Mesenchymal stem cell (in vitro differentiated cells and primary cell): ENCODE measurements at regions not wholly inside any gene's neighbourhood (a gene's known extent, or its start where the extent isn't known, plus 50 kb on each side); places are given as distances from the start of the nearest gene placed in this dataset.

ENCODE experiments used
- DNase-seq: peaks from one replicate; pipeline ENCODE4 v3.0.0-alpha.2; 2013
- H2AFZ ChIP-seq: one replicate; pipeline ENCODE4 v1.6.1; 2013; ENCODE audit warnings: low read depth, mild to moderate bottlenecking, control low read depth, inconsistent platforms, low read length, moderate library complexity
- H2AK5ac ChIP-seq: 2 replicates; pipeline ENCODE4 v1.6.1; 2013; ENCODE audit warnings: low read length, moderate library complexity, mild to moderate bottlenecking, inconsistent platforms; ENCODE audit not compliant: severe bottlenecking
- H2BK120ac ChIP-seq: one replicate; pipeline ENCODE4 v1.6.1; 2013; ENCODE audit warnings: low read depth, mild to moderate bottlenecking, inconsistent platforms, low read length, moderate library complexity
- H2BK12ac ChIP-seq, 2 experiments: one replicate each; pipeline ENCODE4 v1.6.1; 2013; ENCODE audit warnings: inconsistent platforms in 2 of 2, low read length in 2 of 2, mild to moderate bottlenecking in 2 of 2, moderate library complexity in 2 of 2, control low read depth in 1 of 2
- H2BK15ac ChIP-seq: one replicate; pipeline ENCODE4 v1.6.1; 2013; ENCODE audit warnings: mild to moderate bottlenecking, low read depth, inconsistent platforms; ENCODE audit not compliant: poor library complexity, severe bottlenecking
- H2BK5ac ChIP-seq: 2 replicates; pipeline ENCODE4 v1.6.1; 2013; ENCODE audit warnings: low read depth, mild to moderate bottlenecking, low read length, control low read depth, inconsistent platforms; ENCODE audit not compliant: poor library complexity, severe bottlenecking
- H3K14ac ChIP-seq, 2 experiments: one replicate each; pipeline ENCODE4 v1.6.1; 2013; ENCODE audit warnings: inconsistent platforms in 2 of 2, low read length in 2 of 2, control low read depth in 1 of 2, mild to moderate bottlenecking in 1 of 2, moderate library complexity in 1 of 2
- H3K18ac ChIP-seq, 2 experiments: one replicate each; pipeline ENCODE4 v1.6.1; 2013; ENCODE audit warnings: inconsistent platforms in 2 of 2, low read length in 2 of 2, control low read depth in 1 of 2, low read depth in 1 of 2, mild to moderate bottlenecking in 1 of 2
- H3K23ac ChIP-seq, 2 experiments: one replicate each; pipeline ENCODE4 v1.6.1; 2013; ENCODE audit warnings: inconsistent platforms in 2 of 2, low read length in 2 of 2, mild to moderate bottlenecking in 2 of 2, moderate library complexity in 2 of 2, control low read depth in 1 of 2
- H3K27ac ChIP-seq: 2 replicates; pipeline ENCODE4 v1.5.1; 2013; ENCODE audit warnings: mild to moderate bottlenecking, moderate library complexity, low read length, control low read depth, inconsistent platforms; ENCODE audit not compliant: poor library complexity, severe bottlenecking
- H3K27me3 ChIP-seq, 2 experiments: 2 replicates each; pipeline versions ENCODE4 v1.6.1 to v1.7.0; 2013; ENCODE audit warnings: low read length in 2 of 2, mild to moderate bottlenecking in 2 of 2, moderate library complexity in 2 of 2, control low read depth in 1 of 2, inconsistent platforms in 1 of 2; ENCODE audit not compliant: control insufficient read depth in 1 of 2, insufficient read depth in 1 of 2
- H3K36me3 ChIP-seq, 2 experiments: 2 replicates each; pipeline versions ENCODE4 v1.6.1 to v1.7.0; 2013; ENCODE audit warnings: low read length in 2 of 2, control low read depth in 1 of 2, inconsistent platforms in 1 of 2, low read depth in 1 of 2, mild to moderate bottlenecking in 1 of 2; ENCODE audit not compliant: insufficient read depth in 2 of 2, control insufficient read depth in 1 of 2
- H3K4ac ChIP-seq, 2 experiments: one replicate each; pipeline ENCODE4 v1.6.1; 2013; ENCODE audit warnings: inconsistent platforms in 2 of 2, low read length in 2 of 2, mild to moderate bottlenecking in 2 of 2, moderate library complexity in 2 of 2, control low read depth in 1 of 2, low read depth in 1 of 2
- H3K4me1 ChIP-seq: 2 replicates; pipeline ENCODE4 v1.6.1; 2013; ENCODE audit warnings: low read depth, low read length, control low read depth; ENCODE audit not compliant: control insufficient read depth, insufficient read depth
- H3K4me2 ChIP-seq: 2 replicates; pipeline ENCODE4 v1.6.1; 2013; ENCODE audit warnings: low read length, mild to moderate bottlenecking, inconsistent platforms; ENCODE audit not compliant: poor library complexity, severe bottlenecking
- H3K4me3 ChIP-seq, 2 experiments: 2 replicates each; pipeline versions ENCODE4 v1.5.1 to v1.7.0; 2013; ENCODE audit warnings: low read length in 2 of 2, mild to moderate bottlenecking in 2 of 2, control low read depth in 1 of 2, low read depth in 1 of 2; ENCODE audit not compliant: insufficient read depth in 1 of 2
- H3K79me1 ChIP-seq: replicated peaks from 2 replicates; pipeline ENCODE4 v1.6.1; 2013; ENCODE audit warnings: mild to moderate bottlenecking, control low read depth, low read length, inconsistent platforms; ENCODE audit not compliant: poor library complexity, severe bottlenecking
- H3K9ac ChIP-seq: 2 replicates; pipeline ENCODE4 v1.7.0; 2013; ENCODE audit warnings: mild to moderate bottlenecking, low read length, moderate library complexity
- H3K9me3 ChIP-seq: 2 replicates; pipeline ENCODE4 v1.7.0; 2013; ENCODE audit warnings: mild to moderate bottlenecking, low read length; ENCODE audit not compliant: control insufficient read depth
- H4K8ac ChIP-seq: one replicate; pipeline ENCODE4 v1.6.1; 2013; ENCODE audit warnings: inconsistent platforms, mild to moderate bottlenecking, low read length, moderate library complexity
- H4K91ac ChIP-seq: one replicate; pipeline ENCODE4 v1.6.1; 2013; ENCODE audit warnings: mild to moderate bottlenecking, low read length, inconsistent platforms
- WGBS: methylation state at CpG from one replicate; pipeline ENCODE4 v1.1.7; 2013; ENCODE audit warnings: mixed read lengths; 5-methylcytosine and 5-hydroxymethylcytosine counted together

- Histone ChIP-seq H3K4me1 (no peaks in the 10 kb centered on the region), H3K4me3 (no peak overlapping the region), H2BK120ac (no peak overlapping the region), H2BK5ac (no peak overlapping the region), H2BK12ac (no peak overlapping the region), H2AFZ (no peak overlapping the region), H3K4ac (no peak overlapping the region), H2BK15ac (no peak overlapping the region), H3K27ac (no peak overlapping the region), H2AK5ac (no peak overlapping the region), H3K9ac (no peak overlapping the region), H3K4me2 (no peak overlapping the region), H4K91ac (no peak overlapping the region), H3K23ac (no peak overlapping the region), H3K79me1 (no peaks in the 10 kb centered on the region), H4K8ac (no peak overlapping the region), H3K14ac (no peak overlapping the region), H3K27me3 (no peaks in the 10 kb centered on the region), H3K9me3 (no peaks in the 10 kb centered on the region), H3K18ac (no peak overlapping the region), H3K36me3 (no peaks in the 10 kb centered on the region)
- DNase-seq, result no peak
- WGBS, result 56% methylated on average over 3 of the region's 3 CpGs
Observed at GRCh38 chr17:22654447-22654846, 962.1 kb downstream of the KCNJ18 start.

- Histone ChIP-seq H3K27ac (no peak overlapping the region), H3K79me1 (no peaks in the 10 kb centered on the region), H4K91ac (no peak overlapping the region), H2AK5ac (no peak overlapping the region), H4K8ac (no peak overlapping the region), H3K9ac (no peak overlapping the region), H3K9me3 (no peaks in the 10 kb centered on the region), H3K27me3 (no peaks in the 10 kb centered on the region), H2AFZ (no peak overlapping the region), H3K14ac (no peak overlapping the region), H3K18ac (no peak overlapping the region), H3K4ac (no peak overlapping the region), H2BK12ac (no peak overlapping the region), H3K36me3 (no peaks in the 10 kb centered on the region), H2BK5ac (no peak overlapping the region), H2BK120ac (no peak overlapping the region), H2BK15ac (no peak overlapping the region), H3K4me3 (no peak overlapping the region), H3K4me2 (no peak overlapping the region), H3K23ac (no peak overlapping the region), H3K4me1 (no peaks in the 10 kb centered on the region)
- no peak for DNase-seq
- 76% methylated on average over 4 of the region's 4 CpGs for WGBS
Observed at GRCh38 chr17:22669721-22670120, 977.4 kb downstream of the KCNJ18 start.

GRCh38 chr17:22671110-22671509 is 978.8 kb downstream of the KCNJ18 start:
- Histone ChIP-seq H2BK12ac (no peak overlapping the region), H2BK5ac (no peak overlapping the region), H3K9me3 (peaks cover 3% of the 10 kb centered on the region), H3K23ac (no peak overlapping the region), H3K27me3 (no peaks in the 10 kb centered on the region), H2AK5ac (no peak overlapping the region), H3K79me1 (no peaks in the 10 kb centered on the region), H3K4me1 (no peaks in the 10 kb centered on the region), H3K4ac (no peak overlapping the region), H3K4me2 (no peak overlapping the region), H2AFZ (no peak overlapping the region), H3K27ac (no peak overlapping the region), H3K4me3 (no peak overlapping the region), H3K9ac (no peak overlapping the region), H3K36me3 (no peaks in the 10 kb centered on the region), H4K91ac (no peak overlapping the region), H2BK15ac (no peak overlapping the region), H4K8ac (no peak overlapping the region), H3K18ac (no peak overlapping the region), H3K14ac (no peak overlapping the region), H2BK120ac (no peak overlapping the region)
- DNase-seq, result no peak
- 76% methylated on average over 7 of the region's 7 CpGs for WGBS

GRCh38 chr17:22692066-22692805 is 999.9 kb downstream of the KCNJ18 start:
- no peak overlapping the region for H2AK5ac ChIP-seq
- H3K27ac ChIP-seq, result no peak overlapping the region
- H2BK120ac ChIP-seq, result no peak overlapping the region
- H2BK15ac ChIP-seq, result no peak overlapping the region
- no peaks in the 10 kb centered on the region for H3K9me3 ChIP-seq
- no peaks in the 10 kb centered on the region for H3K4me1 ChIP-seq
- H3K4me3 ChIP-seq, result no peak overlapping the region
- WGBS, result 85% methylated on average over 35 of the region's 35 CpGs
- H3K79me1 ChIP-seq, result no peaks in the 10 kb centered on the region
- no peaks in the 10 kb centered on the region for H3K27me3 ChIP-seq
- H4K91ac ChIP-seq, result no peak overlapping the region
- no peak overlapping the region for H3K14ac ChIP-seq
- no peak overlapping the region for H2BK12ac ChIP-seq
- no peak for DNase-seq
- no peak overlapping the region for H3K9ac ChIP-seq
- no peak overlapping the region for H4K8ac ChIP-seq
- no peak overlapping the region for H2AFZ ChIP-seq
- no peak overlapping the region for H3K4ac ChIP-seq
- H2BK5ac ChIP-seq, result no peak overlapping the region
- no peaks in the 10 kb centered on the region for H3K36me3 ChIP-seq
- H3K18ac ChIP-seq, result no peak overlapping the region
- no peak overlapping the region for H3K4me2 ChIP-seq
- H3K23ac ChIP-seq, result no peak overlapping the region
